Panc1 (cell line): ENCODE measurements at regions not wholly inside any gene's neighbourhood (a gene's known extent, or its start where the extent isn't known, plus 50 kb on each side); places are given as distances from the start of the nearest gene placed in this dataset.

ENCODE experiments used
- ATAC-seq: fragments of 200-7000 bp; cut with Tn5 transposase; 2 replicates; pipeline ENCODE4 v1.9.1; 2020; ENCODE audit warnings: mild to moderate bottlenecking, moderate library complexity
- BruUV-seq: library from RNA; stranded (reverse); fragments of 400-500 nt; replicated peaks from 2 replicates; lab custom pipeline; 2021; lab: Mats Ljungman, UMichigan
- CTCF ChIA-PET: fragments of 300-600 bp; sonication (Branson Sonifier 250); formaldehyde crosslinking; loops from one replicate; lab custom pipeline; 2022; ENCODE audit warnings: antibody characterized with exemption; lab: Charles Lee
- POLR2A ChIA-PET: fragments of 300-600 bp; sonication (Branson Sonifier 250); formaldehyde crosslinking; loops from one replicate; lab custom pipeline; 2022; ENCODE audit warnings: antibody characterized with exemption; lab: Charles Lee
- DNase-seq: peaks from one replicate; pipeline ENCODE4 v3.0.0-alpha.2; 2010; ENCODE audit warnings: low read depth, low spot score
- H3K27ac ChIP-seq: 2 replicates; pipeline ENCODE4 v1.5.1; 2011; ENCODE audit warnings: mild to moderate bottlenecking, low read length, inconsistent platforms
- H3K27me3 ChIP-seq: fragments of 200-500 bp; sonication (Bioruptor generic); 2 replicates; pipeline ENCODE4 v1.6.0; 2014; ENCODE audit warnings: low read length, inconsistent platforms; ENCODE audit not compliant: control insufficient read depth, insufficient read depth
- H3K36me3 ChIP-seq: fragments of 200-500 bp; sonication (Bioruptor generic); 2 replicates; pipeline ENCODE4 v1.5.1; 2014; ENCODE audit warnings: inconsistent platforms, mild to moderate bottlenecking, low read length, moderate library complexity; ENCODE audit not compliant: control insufficient read depth, insufficient read depth
- H3K4me1 ChIP-seq: 2 replicates; pipeline ENCODE4 v1.5.1; 2011; ENCODE audit warnings: inconsistent platforms, mild to moderate bottlenecking, low read length, moderate library complexity; ENCODE audit not compliant: control insufficient read depth, insufficient read depth
- H3K4me3 ChIP-seq, 2 experiments: 2 replicates each; pipeline ENCODE4 v1.5.1; 2011 to 2012; ENCODE audit warnings: low read depth in 2 of 2, low read length in 2 of 2, mild to moderate bottlenecking in 2 of 2, inconsistent platforms in 1 of 2, moderate library complexity in 1 of 2
- H3K9me3 ChIP-seq: fragments of 200-500 bp; sonication (Bioruptor generic); 2 replicates; pipeline ENCODE4 v1.5.1; 2014; ENCODE audit warnings: low read depth, mild to moderate bottlenecking, inconsistent platforms, low read length, moderate library complexity; ENCODE audit not compliant: control insufficient read depth, insufficient read depth
- CTCF ChIP-seq: fragments of 450-650 bp; IDR thresholded peaks from 2 replicates; pipeline ENCODE4 v1.5.1; 2017; ENCODE audit warnings: mild to moderate bottlenecking
- POLR2AphosphoS5 ChIP-seq: IDR thresholded peaks from 2 replicates; pipeline ENCODE4 v1.6.1; 2012; ENCODE audit warnings: mild to moderate bottlenecking, low read depth, low read length, moderate library complexity
- REST ChIP-seq, 2 experiments: IDR thresholded peaks; 2 replicates each; pipeline ENCODE4 v1.6.1; 2011 to 2012; ENCODE audit warnings: low read depth in 2 of 2, control low read depth in 1 of 2, low read length in 1 of 2, mild to moderate bottlenecking in 1 of 2, moderate library complexity in 1 of 2; ENCODE audit not compliant: insufficient read depth in 1 of 2
- SIN3A ChIP-seq: IDR thresholded peaks from 2 replicates; pipeline ENCODE4 v1.6.1; 2012; ENCODE audit warnings: low read depth, mild to moderate bottlenecking, low read length, moderate library complexity, borderline replicate concordance; ENCODE audit not compliant: insufficient read depth
- TCF7L2 ChIP-seq: IDR thresholded peaks from 2 replicates; pipeline ENCODE4 v1.6.1; 2011; ENCODE audit warnings: mild to moderate bottlenecking, low read depth, low read length, inconsistent platforms
- in situ Hi-C: cut with HindIII; loops from 2 replicates; pipeline ENCODE4 v1.10.0; 2016; ENCODE audit warnings: low sequenced_read_pairs, low pct_unique_long_range_greater_than_20kb
- intact Hi-C: fragments of 100-400 bp; cut with micrococcal nuclease; formaldehyde crosslinking; loops from one replicate; pipeline ENCODE4 v1.10.0; 2022; ENCODE audit not compliant: unreplicated experiment

DNA sequence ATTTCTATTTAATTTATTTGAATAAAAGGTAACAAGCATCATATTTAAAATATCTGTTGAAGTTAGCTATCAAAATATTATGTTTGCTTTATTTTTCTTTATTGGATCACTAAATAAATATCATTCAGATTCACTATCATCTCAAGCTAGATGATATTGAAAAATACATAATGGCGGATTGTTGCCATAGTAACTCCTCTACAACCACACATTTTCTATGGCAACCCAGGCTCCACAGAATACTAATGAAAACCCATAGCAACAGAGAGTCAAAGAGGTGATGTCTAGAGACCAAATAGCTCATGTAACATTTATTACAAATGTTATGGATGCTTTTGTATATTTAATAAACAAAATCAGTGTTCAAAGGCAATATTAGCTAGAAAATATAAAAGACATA, 148.9 kb upstream of the CDK1 start:
- POLR2A ChIA-PET: no interaction called here
- ATAC-seq (no peak), DNase-seq (no peak)
- TF ChIP-seq REST (IDR thresholded peaks at IDR 0.05; ENCODE audit: insufficient read depth in 1 of 2, low read depth in 2 of 2, low read length in 1 of 2) (no peak), SIN3A (no peak), TCF7L2 (no peak), POLR2AphosphoS5 (no peak), CTCF (no peak)
- H3K27me3 ChIP-seq: no peaks in the 10 kb centered on the region
- H3K4me3 ChIP-seq: no peak overlapping the region
- no peaks in the 10 kb centered on the region for H3K4me1 ChIP-seq
- H3K36me3 ChIP-seq: no peaks in the 10 kb centered on the region
- no peak overlapping the region for H3K27ac ChIP-seq
- CTCF ChIA-PET: no interaction called here
- in situ Hi-C loops: no loop called here
- no TSS peak for BruUV-seq
- no peaks in the 10 kb centered on the region for H3K9me3 ChIP-seq
- intact Hi-C loops: no loop called here

DNA sequence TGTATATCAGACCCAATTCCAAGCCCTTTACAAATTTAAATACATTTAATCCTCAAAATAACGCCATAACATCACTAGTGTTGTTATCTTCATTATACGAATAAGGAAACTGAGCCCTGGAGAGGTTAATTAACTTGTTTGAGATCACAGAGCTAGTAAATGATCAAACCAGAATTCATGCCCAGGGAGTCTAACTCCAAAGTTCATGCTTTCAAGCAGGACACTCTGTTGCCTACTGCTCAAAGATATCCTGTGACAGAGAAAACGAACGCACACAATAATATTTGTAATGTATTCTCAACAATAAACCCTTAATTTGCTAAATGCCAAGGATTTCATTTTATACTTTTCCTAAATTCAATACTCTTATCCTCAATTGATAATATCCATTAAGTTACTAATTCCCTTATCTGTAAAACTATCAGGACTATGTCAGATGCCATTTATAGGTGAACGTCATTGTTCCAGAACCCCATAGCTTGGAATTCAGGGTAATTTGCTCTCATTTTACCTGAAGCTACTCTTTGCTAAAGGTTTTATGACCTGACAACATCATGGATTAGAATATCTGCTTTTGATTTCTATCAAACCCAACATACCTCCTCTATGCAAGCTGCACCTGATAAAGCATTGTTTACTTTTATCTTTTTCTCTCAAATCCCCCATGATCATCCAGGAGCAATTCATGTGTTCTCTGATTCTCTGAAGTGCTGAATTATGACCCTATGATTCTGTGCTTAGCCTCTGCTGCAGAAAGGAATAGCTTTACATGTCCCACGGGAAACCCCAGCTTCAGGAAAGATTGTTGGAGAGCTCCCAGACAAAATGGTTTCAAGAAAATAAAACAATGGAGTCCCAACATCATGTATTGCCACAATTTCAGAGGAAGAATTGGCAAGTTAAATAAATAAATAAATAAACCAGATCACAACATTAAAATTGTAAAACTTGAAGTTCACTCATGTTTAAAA, 150.2 kb upstream of the CDK1 start:
- intact Hi-C loops: no loop called here
- no peak overlapping the region for H3K4me3 ChIP-seq
- no peaks in the 10 kb centered on the region for H3K36me3 ChIP-seq
- no peaks in the 10 kb centered on the region for H3K9me3 ChIP-seq
- no peak overlapping the region for H3K27ac ChIP-seq
- H3K4me1 ChIP-seq: no peaks in the 10 kb centered on the region
- no TSS peak for BruUV-seq
- ChIA-PET CTCF (no interaction called here), POLR2A (no interaction called here)
- ATAC-seq (no peak), DNase-seq (no peak)
- H3K27me3 ChIP-seq: no peaks in the 10 kb centered on the region
- TF ChIP-seq REST (IDR thresholded peaks at IDR 0.05; ENCODE audit: insufficient read depth in 1 of 2, low read depth in 2 of 2, low read length in 1 of 2): no peak
- no peak for TF ChIP-seq TCF7L2
- in situ Hi-C loops: no loop called here
